ENCODE measurements at regions not wholly inside any gene's neighbourhood (a gene's known extent, or its start where the extent isn't known, plus 50 kb on each side); places are given as distances from the start of the nearest gene placed in this dataset.

DNA sequence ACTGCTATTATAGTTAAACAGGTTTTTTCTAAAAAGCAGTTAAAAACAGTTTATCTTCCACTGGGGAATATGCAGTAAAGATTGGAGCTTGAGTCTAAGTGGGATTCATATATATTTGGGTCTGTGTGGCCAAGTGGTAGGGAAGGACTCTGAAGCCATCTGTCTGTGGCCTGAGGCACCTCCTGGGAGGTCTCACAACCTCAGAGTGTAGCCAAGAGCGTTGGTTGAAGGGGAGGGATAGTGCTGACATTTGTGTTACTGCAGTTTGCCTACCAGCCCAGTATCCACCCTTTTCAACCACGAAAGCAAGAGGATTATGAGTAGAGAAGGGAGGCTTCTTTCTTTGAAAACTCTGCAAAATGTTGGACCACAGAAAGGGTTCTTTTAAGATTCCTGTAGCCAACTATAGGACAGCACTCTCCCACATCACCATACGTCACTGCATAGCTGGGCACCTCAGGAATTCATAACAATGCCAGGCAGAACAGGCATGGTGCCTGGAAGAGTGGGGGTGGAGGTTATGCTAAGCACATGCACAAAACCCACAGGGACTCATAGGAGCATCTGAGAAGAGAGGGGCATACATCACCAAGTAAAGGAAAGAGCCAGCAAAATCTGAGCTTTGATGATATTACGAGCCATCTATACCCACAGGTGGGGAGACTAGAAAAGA lies 90.5 kb upstream of the HEY2 start:
- TF ChIP-seq CHD1 (IDR thresholded peaks at IDR 0.05; ENCODE audit: low read depth, low read length) (no peak), POLR2A (IDR thresholded peaks at IDR 0.05; ENCODE audit: low read depth, low read length) (no peak)
- TF ChIP-seq, protein P1, sequence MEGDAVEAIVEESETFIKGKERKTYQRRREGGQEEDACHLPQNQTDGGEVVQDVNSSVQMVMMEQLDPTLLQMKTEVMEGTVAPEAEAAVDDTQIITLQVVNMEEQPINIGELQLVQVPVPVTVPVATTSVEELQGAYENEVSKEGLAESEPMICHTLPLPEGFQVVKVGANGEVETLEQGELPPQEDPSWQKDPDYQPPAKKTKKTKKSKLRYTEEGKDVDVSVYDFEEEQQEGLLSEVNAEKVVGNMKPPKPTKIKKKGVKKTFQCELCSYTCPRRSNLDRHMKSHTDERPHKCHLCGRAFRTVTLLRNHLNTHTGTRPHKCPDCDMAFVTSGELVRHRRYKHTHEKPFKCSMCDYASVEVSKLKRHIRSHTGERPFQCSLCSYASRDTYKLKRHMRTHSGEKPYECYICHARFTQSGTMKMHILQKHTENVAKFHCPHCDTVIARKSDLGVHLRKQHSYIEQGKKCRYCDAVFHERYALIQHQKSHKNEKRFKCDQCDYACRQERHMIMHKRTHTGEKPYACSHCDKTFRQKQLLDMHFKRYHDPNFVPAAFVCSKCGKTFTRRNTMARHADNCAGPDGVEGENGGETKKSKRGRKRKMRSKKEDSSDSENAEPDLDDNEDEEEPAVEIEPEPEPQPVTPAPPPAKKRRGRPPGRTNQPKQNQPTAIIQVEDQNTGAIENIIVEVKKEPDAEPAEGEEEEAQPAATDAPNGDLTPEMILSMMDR (conservative IDR thresholded peaks at IDR 0.05; ENCODE audit: low read depth, low read length), result no peak
